ENCODE measurements at regions not wholly inside any gene's neighbourhood (a gene's known extent, or its start where the extent isn't known, plus 50 kb on each side); places are given as distances from the start of the nearest gene placed in this dataset.

DNA sequence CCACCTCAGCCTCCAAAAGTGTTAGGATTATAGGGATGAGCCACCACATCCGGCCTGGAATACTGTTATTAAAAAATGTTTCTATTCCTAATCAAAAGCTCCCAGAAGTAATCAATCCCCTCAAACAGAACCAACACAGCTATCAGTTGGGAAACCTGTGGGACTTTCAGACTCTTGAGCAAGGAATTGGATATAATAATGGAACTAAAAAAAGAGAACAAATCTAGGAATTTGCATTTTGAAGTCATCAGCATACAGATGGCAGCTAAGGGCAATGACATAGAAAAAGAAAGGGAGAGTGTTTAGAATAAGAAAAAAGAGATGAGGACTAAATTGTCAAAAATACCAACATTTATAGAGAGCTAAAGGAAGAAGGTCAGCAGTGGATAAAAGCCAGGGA is 54.7 kb upstream of the AMN1 start:
- no peak for TF ChIP-seq CTCF (IDR thresholded peaks at IDR 0.05)
- no peak for TF ChIP-seq POLR2A (IDR thresholded peaks at IDR 0.05)
